ENCODE measurements at regions not wholly inside any gene's neighbourhood (a gene's known extent, or its start where the extent isn't known, plus 50 kb on each side); places are given as distances from the start of the nearest gene placed in this dataset.

- no peak for DNase-seq
Observed at GRCh38 chr5:4540375-4541173, 599.6 kb upstream of the ADAMTS16 start.

GRCh38 chr5:4541334-4541733 lies 598.8 kb upstream of the ADAMTS16 start:
- DNase-seq = no peak

DNA sequence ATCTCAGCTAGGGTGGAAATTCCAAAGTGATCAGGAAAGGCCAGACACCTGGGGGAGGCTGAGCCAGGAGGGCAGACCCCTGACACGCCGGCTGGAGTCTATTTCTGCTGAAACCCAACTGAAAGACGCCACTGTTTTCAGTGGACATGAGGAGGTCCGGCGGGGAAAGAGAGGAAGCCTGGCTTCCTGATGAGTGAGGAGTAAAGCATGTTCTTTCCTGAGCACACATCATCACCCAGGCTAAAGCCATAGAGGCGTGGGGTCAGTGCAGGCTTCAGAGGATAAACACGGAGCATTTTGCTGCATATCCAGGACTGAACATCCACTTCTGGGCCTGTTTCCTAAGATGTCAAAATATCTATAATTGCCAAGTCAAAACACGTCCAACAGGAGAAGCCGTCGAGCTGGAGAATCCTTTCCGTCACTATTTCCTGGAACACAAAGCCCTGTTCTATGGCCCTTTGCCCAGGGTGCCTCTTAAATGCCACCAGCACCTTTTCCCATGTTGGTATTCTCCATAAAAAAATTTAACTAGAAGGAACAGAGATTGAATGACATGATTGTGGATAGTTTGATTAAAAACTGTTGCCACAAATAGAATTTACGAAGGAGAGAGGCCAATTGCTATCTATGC lies 597.9 kb upstream of the ADAMTS16 start:
- no peak for DNase-seq

- DNase-seq = no peak
Observed at GRCh38 chr5:4544049-4544670, 596.0 kb upstream of the ADAMTS16 start.

GRCh38 chr5:4547547-4547946 lies 592.6 kb upstream of the ADAMTS16 start:
- DNase-seq = no peak

- no peak for DNase-seq
Observed at GRCh38 chr5:4548341-4548740, 591.8 kb upstream of the ADAMTS16 start.

DNA sequence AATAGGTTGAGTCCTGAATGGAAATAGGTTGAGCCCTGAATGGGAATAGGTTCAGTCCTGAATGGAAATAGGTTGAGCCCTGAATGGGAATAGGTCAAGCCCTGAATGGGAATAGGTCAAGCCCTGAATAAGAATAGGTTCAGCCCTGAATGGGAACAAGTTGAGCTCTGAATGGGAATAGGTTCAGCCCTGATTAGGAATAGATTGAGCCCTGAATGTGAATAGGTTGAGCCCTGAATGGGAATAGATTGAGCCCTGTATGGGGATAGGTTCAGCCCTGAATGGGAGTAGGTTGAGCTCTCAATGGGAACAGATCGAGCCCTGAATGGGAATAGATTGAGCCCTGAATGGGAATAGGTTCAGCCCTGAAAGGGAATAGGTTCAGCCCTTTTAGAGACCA lies 590.8 kb upstream of the ADAMTS16 start:
- DNase-seq = no peak

GRCh38 chr5:4551034-4551433 lies 589.1 kb upstream of the ADAMTS16 start:
- no peak for DNase-seq

DNA sequence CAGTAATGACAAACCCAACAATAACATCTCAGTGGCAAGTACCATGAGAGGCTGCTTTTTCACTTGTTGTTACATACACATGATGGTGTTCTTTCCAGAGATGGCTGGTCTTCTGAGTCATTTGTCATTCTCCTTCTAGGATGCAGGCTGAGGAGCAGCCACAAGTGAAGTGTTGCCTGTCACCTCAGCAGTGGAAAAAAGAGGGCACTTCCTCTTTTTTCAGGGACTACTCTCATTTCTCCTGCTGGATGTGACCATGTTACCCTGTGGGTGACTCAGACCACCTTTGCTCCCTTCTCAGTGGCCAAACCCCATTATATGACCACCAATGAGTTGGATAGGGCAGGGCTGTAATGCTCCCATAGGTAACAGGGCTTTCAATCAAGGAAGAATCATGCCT lies 587.0 kb upstream of the ADAMTS16 start:
- DNase-seq = no peak

- DNase-seq = no peak
Observed at GRCh38 chr5:4553978-4554377, 586.2 kb upstream of the ADAMTS16 start.

GRCh38 chr5:4555725-4556285 lies 584.3 kb upstream of the ADAMTS16 start:
- no peak for DNase-seq

GRCh38 chr5:4561403-4561802 lies 578.7 kb upstream of the ADAMTS16 start:
- DNase-seq = no peak

GRCh38 chr5:4563400-4563799 lies 576.7 kb upstream of the ADAMTS16 start:
- DNase-seq = no peak

GRCh38 chr5:4570047-4570995 lies 569.8 kb upstream of the ADAMTS16 start:
- no peak for DNase-seq

GRCh38 chr5:4571248-4571948 lies 568.7 kb upstream of the ADAMTS16 start:
- DNase-seq = no peak

DNA sequence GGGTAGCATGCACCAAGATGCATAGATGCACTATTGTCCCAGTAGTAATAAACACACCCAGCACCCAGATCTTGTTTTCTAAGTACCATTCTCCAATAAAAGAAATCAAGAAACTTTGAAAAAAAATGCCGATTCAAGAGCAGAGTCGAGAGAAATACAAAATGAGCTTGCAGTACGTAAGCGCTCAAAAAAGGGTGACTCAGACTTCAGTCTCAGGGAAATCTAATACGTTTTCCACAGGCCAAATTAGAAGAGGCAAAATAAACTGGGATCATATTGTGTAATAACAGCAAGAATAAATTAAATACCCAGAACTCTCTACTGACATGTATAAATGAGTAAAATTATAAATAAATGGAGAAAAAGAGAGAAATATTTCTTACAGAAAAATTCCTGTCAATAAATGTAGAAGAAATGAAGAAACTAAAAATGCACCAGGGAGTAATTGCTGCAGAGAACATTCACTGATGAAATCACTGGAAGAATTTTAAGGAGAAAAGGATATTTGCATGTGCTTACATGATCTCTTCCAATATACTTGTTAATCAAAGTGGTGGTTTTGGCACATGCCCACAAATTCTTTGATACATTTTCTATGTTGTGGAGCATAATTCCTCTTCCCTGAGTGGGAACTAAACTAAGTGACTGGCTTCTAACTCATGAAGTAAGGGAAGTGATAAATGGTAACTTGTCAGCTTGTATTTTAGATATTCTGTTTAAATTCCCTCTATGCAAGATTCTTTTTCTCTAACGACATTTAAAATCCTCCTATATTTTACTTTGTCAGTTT lies 567.6 kb upstream of the ADAMTS16 start:
- no peak for DNase-seq

- no peak for DNase-seq
Observed at GRCh38 chr5:4575608-4576007, 564.5 kb upstream of the ADAMTS16 start.

DNA sequence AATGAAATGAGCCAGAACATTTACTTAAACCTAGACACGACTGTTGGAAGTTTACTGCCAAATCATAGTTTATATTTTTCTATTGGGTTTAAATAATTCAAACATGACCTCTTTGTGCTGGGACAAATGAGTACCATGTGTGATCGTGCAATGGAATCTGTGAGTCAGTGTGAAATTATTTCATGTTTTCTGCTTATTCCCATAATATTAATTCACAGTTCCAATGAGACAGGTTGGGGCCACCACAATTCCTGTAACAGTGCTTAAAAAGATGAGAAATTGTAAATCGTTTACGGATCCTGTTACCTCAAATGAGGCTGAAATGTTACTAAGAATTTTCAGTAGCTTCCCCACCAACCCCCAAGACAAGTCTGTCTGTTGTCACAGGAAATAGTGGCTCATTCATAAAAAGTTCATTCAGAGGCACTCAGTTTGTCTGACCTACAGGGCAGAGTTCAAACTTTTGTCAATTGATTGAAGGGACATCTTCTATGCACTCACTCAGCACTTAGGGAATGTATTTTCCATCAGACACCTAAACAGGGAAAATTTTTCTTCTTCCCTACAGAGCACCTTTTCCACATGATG lies 563.9 kb upstream of the ADAMTS16 start:
- no peak for DNase-seq

DNA sequence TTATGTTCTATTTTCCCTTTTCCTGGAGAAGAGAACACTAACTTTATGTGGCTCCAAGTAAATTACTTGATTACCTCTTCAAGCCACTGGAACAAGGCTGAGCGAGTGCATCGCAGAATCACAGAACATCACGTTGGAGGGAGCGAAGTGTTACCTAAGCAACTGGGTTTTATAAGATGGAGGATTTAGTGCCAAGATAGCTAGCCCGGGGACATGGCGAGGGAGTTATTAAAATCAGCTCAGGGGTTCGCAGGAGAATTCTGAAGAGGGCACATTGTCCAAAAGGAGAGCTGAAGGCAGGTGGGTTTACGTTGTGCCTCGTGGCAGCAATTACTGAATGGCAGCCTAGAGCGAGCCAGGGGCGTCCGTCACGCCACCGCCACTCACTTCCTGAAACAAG lies 563.2 kb upstream of the ADAMTS16 start:
- DNase-seq = no peak

GRCh38 chr5:4579679-4580078 lies 560.5 kb upstream of the ADAMTS16 start:
- no peak for DNase-seq

GRCh38 chr5:4580772-4581171 lies 559.4 kb upstream of the ADAMTS16 start:
- no peak for DNase-seq

Measured in left hindlimb (tissue), 1 donor.